AG09309 (cell line): ENCODE measurements at regions not wholly inside any gene's neighbourhood (a gene's known extent, or its start where the extent isn't known, plus 50 kb on each side); places are given as distances from the start of the nearest gene placed in this dataset.

Experiments
- DNase-seq: peaks from one replicate; pipeline ENCODE4 v3.0.0-alpha.2; 2010; ENCODE audit warnings: low read depth
- H3K4me3 ChIP-seq: 2 replicates; pipeline ENCODE4 v1.5.1; 2011; ENCODE audit warnings: mild to moderate bottlenecking, low read depth, low read length, moderate library complexity; ENCODE audit not compliant: control insufficient read depth
- TF ChIP-seq, protein P1 (sequence below): IDR thresholded peaks from 2 replicates; pipeline ENCODE4 v1.5.1; 2011; ENCODE audit warnings: mild to moderate bottlenecking, low read depth, low read length, inconsistent platforms; ENCODE audit not compliant: insufficient read depth, control insufficient read depth; ENCODE audit errors: missing control alignments

DNA sequence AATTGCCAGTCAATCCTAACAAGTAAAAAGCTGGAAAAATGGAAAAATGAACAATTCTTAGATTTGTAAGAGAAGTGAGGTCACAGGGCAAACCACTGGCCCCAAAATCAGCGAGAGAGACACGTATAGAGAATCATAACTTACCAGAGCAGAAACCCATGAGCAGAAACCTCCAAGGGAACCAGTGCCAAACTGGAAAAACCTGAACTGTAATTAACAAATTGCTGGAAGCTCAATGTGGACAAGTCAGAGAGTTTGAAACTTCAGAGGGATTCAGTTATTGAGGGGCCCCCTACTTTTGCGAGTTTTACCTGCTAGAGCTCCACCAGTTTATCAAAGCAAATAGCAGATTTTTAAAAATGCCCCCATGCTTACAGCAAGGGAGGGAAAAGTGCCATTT lies 119.0 kb downstream of the C7orf25 start:
- TF ChIP-seq, protein P1, sequence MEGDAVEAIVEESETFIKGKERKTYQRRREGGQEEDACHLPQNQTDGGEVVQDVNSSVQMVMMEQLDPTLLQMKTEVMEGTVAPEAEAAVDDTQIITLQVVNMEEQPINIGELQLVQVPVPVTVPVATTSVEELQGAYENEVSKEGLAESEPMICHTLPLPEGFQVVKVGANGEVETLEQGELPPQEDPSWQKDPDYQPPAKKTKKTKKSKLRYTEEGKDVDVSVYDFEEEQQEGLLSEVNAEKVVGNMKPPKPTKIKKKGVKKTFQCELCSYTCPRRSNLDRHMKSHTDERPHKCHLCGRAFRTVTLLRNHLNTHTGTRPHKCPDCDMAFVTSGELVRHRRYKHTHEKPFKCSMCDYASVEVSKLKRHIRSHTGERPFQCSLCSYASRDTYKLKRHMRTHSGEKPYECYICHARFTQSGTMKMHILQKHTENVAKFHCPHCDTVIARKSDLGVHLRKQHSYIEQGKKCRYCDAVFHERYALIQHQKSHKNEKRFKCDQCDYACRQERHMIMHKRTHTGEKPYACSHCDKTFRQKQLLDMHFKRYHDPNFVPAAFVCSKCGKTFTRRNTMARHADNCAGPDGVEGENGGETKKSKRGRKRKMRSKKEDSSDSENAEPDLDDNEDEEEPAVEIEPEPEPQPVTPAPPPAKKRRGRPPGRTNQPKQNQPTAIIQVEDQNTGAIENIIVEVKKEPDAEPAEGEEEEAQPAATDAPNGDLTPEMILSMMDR: no peak
- H3K4me3 ChIP-seq: no peak overlapping the region
- no peak for DNase-seq

DNA sequence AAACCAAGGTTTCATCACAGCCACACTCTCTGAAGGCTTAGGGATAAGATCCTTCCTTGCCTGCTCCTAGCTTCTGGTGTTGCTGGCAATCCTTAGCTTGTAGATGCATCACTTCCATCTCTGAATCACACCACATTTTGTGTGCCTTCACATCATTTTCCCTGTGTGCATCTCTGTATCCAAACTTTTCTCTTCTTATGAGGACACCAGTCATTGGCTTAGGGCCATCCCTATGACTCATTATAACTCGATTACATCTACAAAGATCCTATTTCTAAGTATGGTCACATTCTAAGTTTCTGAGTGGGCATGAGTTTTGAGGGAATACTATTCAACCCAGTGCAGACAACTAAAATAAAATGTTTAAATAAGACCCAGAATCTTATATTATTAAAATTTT lies 121.7 kb downstream of the C7orf25 start:
- no peak overlapping the region for H3K4me3 ChIP-seq
- TF ChIP-seq, protein P1: no peak
- no peak for DNase-seq

DNA sequence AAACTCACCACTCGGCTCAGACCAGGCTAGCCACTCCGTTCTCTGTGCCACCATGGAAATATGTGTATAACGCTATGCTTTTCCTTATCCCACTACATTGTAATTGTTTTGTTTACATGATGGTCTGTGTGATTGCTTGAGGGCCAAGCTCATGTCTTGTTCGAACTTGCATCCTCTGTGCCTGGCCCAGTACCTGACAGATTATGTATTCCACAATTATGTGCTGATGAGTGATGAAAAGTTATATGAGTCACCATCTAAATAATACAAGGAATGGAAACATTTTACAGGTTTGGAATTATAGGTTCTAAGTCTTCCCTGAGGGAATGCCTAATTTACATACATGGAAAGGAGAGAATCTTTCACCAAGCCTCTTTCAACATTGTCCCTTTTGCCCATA lies 137.4 kb downstream of the C7orf25 start:
- no peak overlapping the region for H3K4me3 ChIP-seq
- TF ChIP-seq, protein P1: no peak
- DNase-seq: no peak

DNA sequence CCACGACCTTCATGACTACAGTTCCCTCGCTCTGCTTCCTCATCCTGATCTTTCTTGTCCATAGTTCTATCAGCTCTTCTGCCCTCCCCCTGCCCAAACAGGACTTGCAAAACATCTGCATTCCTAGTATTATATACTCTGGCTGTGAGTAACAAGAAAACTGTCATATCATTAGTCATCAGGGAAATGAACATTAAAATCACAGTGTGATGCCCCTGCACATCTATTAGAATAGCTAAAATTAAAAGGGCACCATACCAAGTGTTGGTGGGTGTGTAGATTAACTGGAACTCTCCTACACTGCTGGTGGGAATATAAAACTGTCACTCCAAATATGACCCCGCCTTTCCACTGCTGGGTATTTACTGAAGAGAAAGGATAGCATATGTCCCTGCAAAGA lies 141.8 kb downstream of the C7orf25 start:
- H3K4me3 ChIP-seq: no peak overlapping the region
- DNase-seq: no peak
- TF ChIP-seq, protein P1: no peak

DNA sequence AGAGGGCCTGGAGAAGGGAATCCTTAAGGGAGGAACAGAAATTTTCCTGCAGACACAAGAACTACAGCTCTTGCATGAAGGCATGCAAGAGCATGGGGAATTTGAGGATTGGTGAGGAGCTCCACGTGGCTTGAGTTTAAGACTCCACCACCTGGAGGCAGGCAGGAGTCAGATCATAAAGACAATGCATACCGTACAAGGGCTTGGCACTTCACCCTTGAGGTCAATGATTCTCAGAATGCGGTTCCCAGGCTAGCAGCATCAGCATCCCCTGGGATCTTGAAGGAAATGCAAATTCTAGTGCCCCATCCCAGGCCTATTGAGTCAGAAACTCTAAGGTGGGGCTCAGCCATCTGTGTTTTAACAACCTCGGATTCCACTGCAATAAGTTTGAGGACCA lies 143.8 kb downstream of the C7orf25 start:
- TF ChIP-seq, protein P1: no peak
- H3K4me3 ChIP-seq: no peak overlapping the region
- no peak for DNase-seq

DNA sequence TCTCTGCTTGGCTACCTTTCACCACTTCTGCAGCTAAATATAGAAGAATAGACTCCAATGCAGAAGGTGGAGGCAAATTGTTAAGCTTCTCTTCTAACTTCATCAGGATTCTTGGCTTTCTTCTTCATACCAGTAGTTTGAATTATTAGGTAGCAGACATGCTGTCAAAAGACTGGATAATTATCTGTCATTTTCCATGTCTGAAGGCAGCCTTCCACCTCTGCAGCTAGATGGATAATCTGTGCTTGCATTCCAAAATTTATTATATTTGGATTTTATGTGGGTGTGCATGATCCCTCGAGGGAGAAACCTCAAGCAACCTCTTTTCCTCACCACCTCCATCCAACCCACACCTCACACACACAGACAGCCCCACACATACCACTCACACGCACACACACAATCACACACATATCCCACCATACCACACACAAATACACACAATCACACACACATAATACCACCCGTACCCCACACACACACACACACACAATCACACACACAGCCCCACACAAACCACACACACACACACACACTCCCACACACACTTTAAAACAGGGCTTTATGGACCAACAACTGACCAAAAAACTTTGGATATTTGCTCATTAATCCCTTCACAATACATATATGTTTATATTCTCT lies 145.0 kb downstream of the C7orf25 start:
- no peak overlapping the region for H3K4me3 ChIP-seq
- TF ChIP-seq, protein P1: no peak
- no peak for DNase-seq
